Neuronal stem cell (in vitro differentiated cells): ENCODE measurements at regions not wholly inside any gene's neighbourhood (a gene's known extent, or its start where the extent isn't known, plus 50 kb on each side); places are given as distances from the start of the nearest gene placed in this dataset.
"Not testable (repeated sequence)": the region's sequence is repeated elsewhere in the genome, so short reads cannot be mapped to it uniquely, and the experiment has no call there.

Experiments
- DNase-seq: peaks from one replicate; pipeline ENCODE4 v3.0.0-alpha.2; 2013; ENCODE audit warnings: low spot score
- H2AFZ ChIP-seq: one replicate; pipeline ENCODE4 v1.6.1; 2013; ENCODE audit warnings: mild to moderate bottlenecking, low read length, inconsistent platforms
- H2AK5ac ChIP-seq: 2 replicates; pipeline ENCODE4 v1.6.1; 2013; ENCODE audit warnings: low read depth, mild to moderate bottlenecking, inconsistent platforms, low read length, moderate library complexity, mixed read lengths
- H2BK120ac ChIP-seq: 2 replicates; pipeline ENCODE4 v1.6.1; 2013; ENCODE audit warnings: low read depth, mild to moderate bottlenecking, inconsistent platforms, low read length, moderate library complexity, mixed read lengths
- H2BK12ac ChIP-seq: one replicate; pipeline ENCODE4 v1.6.1; 2013; ENCODE audit warnings: low read length, inconsistent platforms
- H2BK15ac ChIP-seq: 2 replicates; pipeline ENCODE4 v1.6.1; 2013; ENCODE audit warnings: mild to moderate bottlenecking, low read length, inconsistent platforms, mixed read lengths
- H2BK5ac ChIP-seq: one replicate; pipeline ENCODE4 v1.6.1; 2013; ENCODE audit warnings: inconsistent platforms, mild to moderate bottlenecking, low read length, moderate library complexity
- H3K14ac ChIP-seq: one replicate; pipeline ENCODE4 v1.6.1; 2013; ENCODE audit warnings: low read length, inconsistent platforms
- H3K18ac ChIP-seq: 2 replicates; pipeline ENCODE4 v1.6.1; 2013; ENCODE audit warnings: low read length, inconsistent platforms
- H3K23ac ChIP-seq: 2 replicates; pipeline ENCODE4 v1.6.1; 2013; ENCODE audit warnings: low read depth, mild to moderate bottlenecking, mixed read lengths, low read length, inconsistent platforms; ENCODE audit not compliant: poor library complexity
- H3K27ac ChIP-seq: replicated peaks from 3 replicates; pipeline ENCODE4 v1.5.1; 2013; ENCODE audit warnings: low read length, inconsistent platforms
- H3K27me3 ChIP-seq, 3 experiments: 2 replicates each; pipeline ENCODE4 v1.6.1; 2013; ENCODE audit warnings: low read length in 3 of 3, mild to moderate bottlenecking in 2 of 3, inconsistent platforms in 1 of 3, low read depth in 1 of 3, mixed read lengths in 1 of 3, moderate library complexity in 1 of 3; ENCODE audit not compliant: control insufficient read depth in 3 of 3, insufficient read depth in 3 of 3
- H3K36me3 ChIP-seq, 2 donors: replicated peaks in 1 of 2; 2 replicates each; pipeline ENCODE4 v1.6.1; 2013; ENCODE audit warnings: low read length in 2 of 2; ENCODE audit not compliant: control insufficient read depth in 2 of 2, insufficient read depth in 2 of 2
- H3K4ac ChIP-seq: 2 replicates; pipeline ENCODE4 v1.6.1; 2013; ENCODE audit warnings: inconsistent platforms, mild to moderate bottlenecking, low read length, moderate library complexity
- H3K4me1 ChIP-seq, 2 donors: 1 replicate in 1 of 2; 2 replicates in 1 of 2; pipeline ENCODE4 v1.6.1; 2013; ENCODE audit warnings: low read length in 2 of 2, low read depth in 1 of 2; ENCODE audit not compliant: control insufficient read depth in 2 of 2, insufficient read depth in 1 of 2
- H3K4me2 ChIP-seq: one replicate; pipeline ENCODE4 v1.6.1; 2013; ENCODE audit warnings: mild to moderate bottlenecking, low read length, inconsistent platforms; ENCODE audit not compliant: insufficient read depth, poor library complexity, severe bottlenecking
- H3K4me3 ChIP-seq, 2 donors: 2 replicates each; pipeline ENCODE4 v1.5.1; 2013; ENCODE audit warnings: low read length in 2 of 2, mild to moderate bottlenecking in 2 of 2, inconsistent platforms in 1 of 2, moderate library complexity in 1 of 2
- H3K79me1 ChIP-seq: one replicate; pipeline ENCODE4 v1.6.1; 2013; ENCODE audit warnings: low read depth, mild to moderate bottlenecking, inconsistent platforms, low read length, moderate library complexity
- H3K9ac ChIP-seq: one replicate; pipeline ENCODE4 v1.6.1; 2013; ENCODE audit warnings: mild to moderate bottlenecking, low read depth, low read length, inconsistent platforms; ENCODE audit not compliant: poor library complexity
- H3K9me3 ChIP-seq, 2 donors: replicated peaks in 1 of 2; 2 replicates each; pipeline versions ENCODE3 to v1.6.1; 2013; ENCODE audit warnings: low read length in 2 of 2, mild to moderate bottlenecking in 2 of 2, inconsistent platforms in 1 of 2, low read depth in 1 of 2, mixed read lengths in 1 of 2, moderate library complexity in 1 of 2; ENCODE audit not compliant: control insufficient read depth in 2 of 2, insufficient read depth in 1 of 2
- H4K8ac ChIP-seq: one replicate; pipeline ENCODE4 v1.6.1; 2013; ENCODE audit warnings: low read depth, mild to moderate bottlenecking, inconsistent platforms, low read length, moderate library complexity
- H4K91ac ChIP-seq: one replicate; pipeline ENCODE4 v1.6.1; 2013; ENCODE audit warnings: low read length, low read depth, mild to moderate bottlenecking, inconsistent platforms; ENCODE audit not compliant: poor library complexity
- whole genome bisulfite sequencing, 2 donors: extraction: QIAGEN DNeasy Blood & Tissue Kit; methylation state at CpG; one replicate each; pipeline ENCODE4 v1.1.7; 2013; ENCODE audit warnings: missing lambda C conversion rate in 2 of 2, mixed read lengths in 1 of 2; ENCODE audit not compliant: insufficient read length in 2 of 2, insufficient replicate concordance in 1 of 2; ENCODE audit errors: extremely low coverage in 2 of 2; 5-methylcytosine and 5-hydroxymethylcytosine counted together

- not testable (repeated sequence) for H3K79me1 ChIP-seq, H3K18ac ChIP-seq, H3K4me2 ChIP-seq, H3K36me3 ChIP-seq, H3K4me3 ChIP-seq, H4K91ac ChIP-seq, H3K9me3 ChIP-seq, H2BK15ac ChIP-seq, H2AK5ac ChIP-seq, DNase-seq, H3K9ac ChIP-seq, H2BK5ac ChIP-seq, H2BK120ac ChIP-seq, H3K4me1 ChIP-seq, H3K23ac ChIP-seq, H3K27me3 ChIP-seq, H2BK12ac ChIP-seq, H3K4ac ChIP-seq, H4K8ac ChIP-seq, H3K27ac ChIP-seq, H2AFZ ChIP-seq, H3K14ac ChIP-seq
- WGBS, 2 donors: no CpG with 5 or more reads among the region's 35 CpGs
Observed at GRCh38 chr21:9812507-9812906, 708.9 kb upstream of the TPTE start.

GRCh38 chr21:9813894-9814814, 707.2 kb upstream of the TPTE start:
- H2BK5ac ChIP-seq, H2BK12ac ChIP-seq, H2BK15ac ChIP-seq, H3K4me2 ChIP-seq, H3K18ac ChIP-seq, H3K4me3 ChIP-seq, H3K4ac ChIP-seq, H3K9me3 ChIP-seq, H3K79me1 ChIP-seq, H3K27me3 ChIP-seq, H3K9ac ChIP-seq, H2AFZ ChIP-seq, H4K91ac ChIP-seq, H3K14ac ChIP-seq, H3K23ac ChIP-seq, H2BK120ac ChIP-seq, H2AK5ac ChIP-seq, H3K36me3 ChIP-seq, H4K8ac ChIP-seq, DNase-seq, H3K4me1 ChIP-seq, H3K27ac ChIP-seq: not testable (repeated sequence)
- whole genome bisulfite sequencing, 2 donors: no CpG with 5 or more reads among the region's 57 CpGs

GRCh38 chr21:9815181-9815789, 706.1 kb upstream of the TPTE start:
- H2BK15ac ChIP-seq, H2AK5ac ChIP-seq, H3K9ac ChIP-seq, H3K27me3 ChIP-seq, H3K9me3 ChIP-seq, H3K27ac ChIP-seq, DNase-seq, H3K36me3 ChIP-seq, H3K14ac ChIP-seq, H2AFZ ChIP-seq, H2BK120ac ChIP-seq, H4K91ac ChIP-seq, H3K23ac ChIP-seq, H3K4me1 ChIP-seq, H3K4me3 ChIP-seq, H3K18ac ChIP-seq, H3K4me2 ChIP-seq, H2BK5ac ChIP-seq, H2BK12ac ChIP-seq, H3K4ac ChIP-seq, H3K79me1 ChIP-seq, H4K8ac ChIP-seq: not testable (repeated sequence)
- WGBS, 2 donors: no CpG with 5 or more reads among the region's 43 CpGs

GRCh38 chr21:9816734-9817334, 704.5 kb upstream of the TPTE start:
- H3K36me3 ChIP-seq, H2AK5ac ChIP-seq, H3K9me3 ChIP-seq, H3K4me3 ChIP-seq, H3K14ac ChIP-seq, H3K27me3 ChIP-seq, H3K18ac ChIP-seq, DNase-seq, H3K9ac ChIP-seq, H2BK5ac ChIP-seq, H4K8ac ChIP-seq, H4K91ac ChIP-seq, H3K27ac ChIP-seq, H3K23ac ChIP-seq, H3K4me2 ChIP-seq, H3K4me1 ChIP-seq, H2AFZ ChIP-seq, H2BK12ac ChIP-seq, H3K79me1 ChIP-seq, H3K4ac ChIP-seq, H2BK120ac ChIP-seq, H2BK15ac ChIP-seq: not testable (repeated sequence)
- WGBS, 2 donors: no CpG with 5 or more reads among the region's 38 CpGs
